22Rv1 (cell line): ENCODE measurements at regions not wholly inside any gene's neighbourhood (a gene's known extent, or its start where the extent isn't known, plus 50 kb on each side); places are given as distances from the start of the nearest gene placed in this dataset.

Experiments
- CTCF ChIP-seq: fragments of 450-650 bp; IDR thresholded peaks from 2 replicates; pipeline ENCODE4 v1.5.1; 2017; ENCODE audit warnings: mild to moderate bottlenecking
- ZFX ChIP-seq: fragments of 450-650 bp; IDR thresholded peaks from 2 replicates; pipeline ENCODE4 v1.6.1; 2017; ENCODE audit warnings: antibody characterized with exemption, borderline replicate concordance

- no peak for TF ChIP-seq CTCF
- no peak for TF ChIP-seq ZFX
Observed at GRCh38 chr14:65261946-65262345, 150.6 kb upstream of the FUT8 start.
